GM20000 (cell line): ENCODE measurements at regions not wholly inside any gene's neighbourhood (a gene's known extent, or its start where the extent isn't known, plus 50 kb on each side); places are given as distances from the start of the nearest gene placed in this dataset.
"Not testable (repeated sequence)": the region's sequence is repeated elsewhere in the genome, so short reads cannot be mapped to it uniquely, and the experiment has no call there.

Experiments
- DNase-seq: peaks from one replicate; pipeline ENCODE4 v3.0.0; 2012; ENCODE audit warnings: low spot score
- CTCF ChIP-seq: IDR thresholded peaks from 2 replicates; pipeline ENCODE4 v1.5.1; 2012; ENCODE audit warnings: mild to moderate bottlenecking, control low read depth; ENCODE audit errors: extremely low read depth, missing control alignments

GRCh38 chr4:63106600-63106999 is 1302.7 kb downstream of the TECRL start:
- no peak for TF ChIP-seq CTCF
- no peak for DNase-seq

DNA sequence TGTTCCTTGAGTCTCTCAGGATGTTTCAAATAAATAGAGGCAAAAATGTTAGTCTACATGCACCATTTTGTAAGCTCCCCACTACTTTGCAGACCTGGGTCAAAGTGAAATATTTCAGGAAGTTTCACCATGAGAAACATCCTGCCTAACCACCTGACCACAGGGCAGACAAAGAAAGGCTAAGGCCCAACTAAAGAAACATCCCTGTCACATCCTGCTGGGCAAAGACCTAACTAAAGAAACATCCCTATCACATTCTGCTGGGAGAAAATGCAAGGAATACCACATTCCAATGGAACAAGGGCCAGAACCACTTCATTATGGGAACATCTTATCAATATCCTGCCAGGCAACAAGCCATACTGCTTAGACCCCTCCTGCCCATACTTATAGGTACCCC is 1303.4 kb downstream of the TECRL start:
- TF ChIP-seq CTCF = no peak
- DNase-seq = no peak

DNA sequence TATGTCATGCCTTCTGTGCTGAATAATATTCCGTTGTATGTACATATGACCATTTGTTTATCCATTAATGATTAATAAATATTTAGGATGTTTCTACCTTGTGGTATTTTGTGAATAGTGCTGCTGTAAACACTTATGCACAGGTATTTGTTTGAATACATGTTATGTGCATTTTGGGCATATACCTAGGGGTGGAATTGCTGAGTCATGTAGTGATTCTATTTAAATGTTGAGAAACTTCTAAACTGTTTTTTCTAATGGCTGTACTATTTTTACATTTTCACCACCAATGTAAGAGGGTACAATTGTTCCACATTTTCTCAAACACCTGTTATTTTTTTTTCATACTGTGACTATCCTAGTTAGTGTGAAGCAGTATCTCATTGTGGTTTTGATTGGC is 1318.6 kb downstream of the TECRL start:
- no peak for TF ChIP-seq CTCF
- DNase-seq = no peak

- no peak for TF ChIP-seq CTCF
- DNase-seq = no peak
Measured at GRCh38 chr4:63085091-63085490, 1324.2 kb downstream of the TECRL start.

DNA sequence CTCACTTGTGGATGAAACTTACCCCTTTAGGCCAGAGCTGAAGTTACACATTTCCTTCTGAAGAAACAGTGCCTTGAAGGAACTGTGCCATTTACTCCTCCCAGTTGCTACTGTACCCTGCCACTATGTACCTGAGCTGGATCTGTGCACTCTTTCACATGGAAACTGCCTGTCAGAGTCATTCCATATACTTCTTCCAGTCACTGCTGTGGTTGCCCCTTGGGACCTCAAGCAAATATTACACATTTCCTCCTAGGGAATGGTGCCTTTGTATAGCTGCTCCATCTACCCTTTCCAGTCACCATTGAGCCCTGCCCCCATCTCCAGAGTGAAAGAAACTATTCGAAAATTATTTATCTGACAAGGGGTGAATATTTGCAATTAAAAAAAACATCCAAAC is 1328.3 kb downstream of the TECRL start:
- no peak for TF ChIP-seq CTCF
- no peak for DNase-seq

- DNase-seq = no peak
- TF ChIP-seq CTCF = no peak
Measured at GRCh38 chr4:63063760-63064159, 1345.5 kb downstream of the TECRL start.

- DNase-seq = not testable (repeated sequence)
Measured at GRCh38 chr4:63062891-63063290, 1346.4 kb downstream of the TECRL start.

GRCh38 chr4:63049726-63050125 is 1359.5 kb downstream of the TECRL start:
- no peak for DNase-seq
- no peak for TF ChIP-seq CTCF
